ENCODE measurements at regions not wholly inside any gene's neighbourhood (a gene's known extent, or its start where the extent isn't known, plus 50 kb on each side); places are given as distances from the start of the nearest gene placed in this dataset.
A peak's percentile ranks its signal among the peaks of the same experiment; 100 is the strongest.

DNA sequence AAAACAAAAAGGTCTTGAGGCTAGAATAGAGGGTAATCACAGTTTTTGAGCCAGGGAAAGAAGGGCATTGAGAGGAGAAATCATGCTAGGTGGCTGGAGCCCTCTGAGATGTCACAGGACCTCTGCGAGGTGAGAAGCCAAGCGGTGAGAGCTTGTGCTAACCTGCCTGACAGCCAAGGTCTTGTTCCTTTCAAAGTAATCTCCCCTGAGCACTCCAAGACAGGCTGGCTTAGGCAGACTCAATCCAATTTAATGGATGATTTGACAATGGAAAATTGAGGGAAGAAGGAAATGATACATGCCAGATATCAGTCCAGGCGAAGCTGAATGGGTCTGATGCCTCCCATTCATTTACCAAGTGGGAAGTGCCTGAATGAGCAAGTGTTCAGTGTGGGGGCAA, 311.9 kb upstream of the PTBP2 start:
- H3K79me2 ChIP-seq (ENCODE audit: insufficient read depth) = no peaks in the 10 kb centered on the region
- H3K27ac ChIP-seq = no peak overlapping the region
- H3K4me3 ChIP-seq = no peak overlapping the region
- no peaks in the 10 kb centered on the region for H3K4me1 ChIP-seq (ENCODE audit: insufficient read depth)
- no peaks in the 10 kb centered on the region for H4K20me1 ChIP-seq (ENCODE audit: insufficient read depth)
- TF ChIP-seq EZH2 (IDR thresholded peaks at IDR 0.05; ENCODE audit: insufficient read depth, poor library complexity, severe bottlenecking) (no peak), EZH2phosphoT487 (IDR thresholded peaks at IDR 0.05; ENCODE audit: insufficient read depth, low read depth) (no peak)
- H3K9me3 ChIP-seq (ENCODE audit: low read depth) = no peaks in the 10 kb centered on the region
- DNase-seq = no peak
- WGBS, 2 experiments (ENCODE audit: low coverage in 1 of 2, low lambda C conversion rate in 2 of 2, missing lambda C conversion rate in 2 of 2) = 97 to 98% methylated on average over 3 of the region's 3 CpGs
- no peaks in the 10 kb centered on the region for H3K9me2 ChIP-seq (ENCODE audit: insufficient read depth)
- no peak overlapping the region for H3K4me2 ChIP-seq (ENCODE audit: unreplicated experiment)
- no peaks in the 10 kb centered on the region for H3F3A ChIP-seq (ENCODE audit: insufficient read depth)
- H3K27me3 ChIP-seq (replicated peaks; ENCODE audit: insufficient read depth) = no peaks in the 10 kb centered on the region
- no peak overlapping the region for H2AFZ ChIP-seq
- no peak overlapping the region for H3K9ac ChIP-seq
- in situ Hi-C loops (cut with MboI) = no loop called here
- H3K36me3 ChIP-seq (ENCODE audit: low read depth) = no peaks in the 10 kb centered on the region

DNA sequence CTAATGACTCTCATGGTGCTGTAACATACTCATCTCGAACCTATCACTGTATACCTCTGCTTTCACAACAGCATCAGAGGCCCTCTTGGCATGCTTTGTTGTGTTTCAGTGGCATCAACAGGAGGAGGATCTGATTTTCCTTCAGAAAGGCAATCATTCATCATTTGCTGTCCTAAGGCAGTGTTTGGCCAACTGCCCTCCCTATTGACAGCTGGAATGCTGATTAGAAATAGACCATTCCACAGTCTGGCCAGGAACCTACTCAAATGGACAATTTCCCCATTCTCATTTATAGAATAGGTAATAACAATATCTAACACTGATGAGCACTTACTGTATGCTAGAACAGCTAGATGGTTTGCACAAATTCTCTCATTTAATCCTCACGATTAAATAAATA, 310.6 kb upstream of the PTBP2 start:
- TF ChIP-seq EZH2phosphoT487 (IDR thresholded peaks at IDR 0.05; ENCODE audit: insufficient read depth, low read depth) (no peak), EZH2 (IDR thresholded peaks at IDR 0.05; ENCODE audit: insufficient read depth, poor library complexity, severe bottlenecking) (no peak)
- in situ Hi-C loops (cut with MboI) = no loop called here
- no peaks in the 10 kb centered on the region for H3K36me3 ChIP-seq (ENCODE audit: low read depth)
- 90 to 99% methylated on average over 2 of the region's 2 CpGs for WGBS, 2 experiments (ENCODE audit: low coverage in 1 of 2, low lambda C conversion rate in 2 of 2, missing lambda C conversion rate in 2 of 2)
- H3K79me2 ChIP-seq (ENCODE audit: insufficient read depth) = no peaks in the 10 kb centered on the region
- H3K27me3 ChIP-seq (replicated peaks; ENCODE audit: insufficient read depth) = no peaks in the 10 kb centered on the region
- H3K9ac ChIP-seq = no peak overlapping the region
- no peak overlapping the region for H3K27ac ChIP-seq
- no peak overlapping the region for H3K4me2 ChIP-seq (ENCODE audit: unreplicated experiment)
- H3F3A ChIP-seq (ENCODE audit: insufficient read depth) = no peaks in the 10 kb centered on the region
- H3K4me1 ChIP-seq (ENCODE audit: insufficient read depth) = no peaks in the 10 kb centered on the region
- H3K4me3 ChIP-seq = no peak overlapping the region
- no peaks in the 10 kb centered on the region for H4K20me1 ChIP-seq (ENCODE audit: insufficient read depth)
- DNase-seq = no peak
- no peaks in the 10 kb centered on the region for H3K9me2 ChIP-seq (ENCODE audit: insufficient read depth)
- no peak overlapping the region for H2AFZ ChIP-seq
- no peaks in the 10 kb centered on the region for H3K9me3 ChIP-seq (ENCODE audit: low read depth)

DNA sequence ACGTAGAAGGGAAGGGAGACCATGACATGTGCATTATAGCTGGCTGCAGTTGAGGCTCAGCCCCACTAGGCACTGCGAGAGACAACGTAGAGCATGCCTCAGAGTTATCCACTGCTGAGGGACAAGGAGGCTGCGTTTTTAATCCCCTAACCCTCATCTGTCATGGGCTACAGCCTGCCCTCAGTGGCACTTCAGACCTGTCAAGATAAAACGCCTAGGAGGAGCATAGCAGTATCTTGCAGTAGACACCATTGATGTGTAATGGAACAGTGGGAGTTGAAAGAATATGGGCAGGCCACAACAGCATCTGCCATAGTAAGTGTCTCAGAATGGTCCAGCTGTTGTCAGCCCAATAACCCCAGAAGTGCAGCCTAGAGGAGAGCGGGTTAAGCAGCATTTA, 307.0 kb upstream of the PTBP2 start:
- Histone ChIP-seq H3K27ac (no peak overlapping the region), H4K20me1 (ENCODE audit: insufficient read depth) (no peaks in the 10 kb centered on the region), H3F3A (ENCODE audit: insufficient read depth) (peaks cover 17% of the 10 kb centered on the region), H2AFZ (no peak overlapping the region), H3K27me3 (replicated peaks; ENCODE audit: insufficient read depth) (no peaks in the 10 kb centered on the region), H3K9me2 (ENCODE audit: insufficient read depth) (no peaks in the 10 kb centered on the region), H3K36me3 (ENCODE audit: low read depth) (no peaks in the 10 kb centered on the region), H3K9me3 (ENCODE audit: low read depth) (no peaks in the 10 kb centered on the region), H3K4me2 (ENCODE audit: unreplicated experiment) (no peak overlapping the region), H3K4me3 (no peak overlapping the region), H3K79me2 (ENCODE audit: insufficient read depth) (no peaks in the 10 kb centered on the region), H3K4me1 (ENCODE audit: insufficient read depth) (peaks cover 12% of the 10 kb centered on the region), H3K9ac (no peak overlapping the region)
- in situ Hi-C loops (cut with MboI) = no loop called here
- TF ChIP-seq EZH2phosphoT487 (IDR thresholded peaks at IDR 0.05; ENCODE audit: insufficient read depth, low read depth) (no peak), EZH2 (IDR thresholded peaks at IDR 0.05; ENCODE audit: insufficient read depth, poor library complexity, severe bottlenecking) (no peak)
- WGBS, 2 experiments (ENCODE audit: low coverage in 1 of 2, low lambda C conversion rate in 2 of 2, missing lambda C conversion rate in 2 of 2) = 98% methylated on average over 6 of the region's 6 CpGs
- DNase-seq = no peak

DNA sequence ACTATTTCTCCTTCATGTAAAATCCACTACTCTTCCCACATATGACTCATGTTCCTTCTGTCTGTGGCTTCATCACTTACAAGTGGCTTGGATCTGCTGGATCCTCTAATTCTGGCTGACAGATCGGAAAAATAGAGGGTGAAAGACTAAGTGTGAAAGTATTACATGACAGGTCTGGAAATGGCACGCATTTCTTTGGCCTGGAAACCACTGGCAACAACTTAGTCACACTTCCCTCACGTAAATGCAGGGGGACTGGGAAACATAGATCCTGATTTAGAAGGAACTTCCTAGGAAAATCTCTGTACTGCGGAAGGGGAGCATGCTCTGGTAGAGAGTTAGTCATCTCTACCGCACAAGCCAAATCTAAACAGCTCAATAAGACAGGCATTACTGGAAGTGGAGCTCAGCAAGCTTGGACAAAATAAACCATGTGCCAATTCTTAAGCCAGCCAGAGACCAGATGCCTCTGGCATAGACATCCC, 305.4 kb upstream of the PTBP2 start:
- H3K4me3 ChIP-seq = peak overlapping the region; percentile 21
- H3K4me2 ChIP-seq (ENCODE audit: unreplicated experiment) = peak overlapping the region; percentile 46
- peak; percentile 100 for TF ChIP-seq EZH2phosphoT487 (IDR thresholded peaks at IDR 0.05; ENCODE audit: insufficient read depth, low read depth)
- no peak for TF ChIP-seq EZH2 (IDR thresholded peaks at IDR 0.05; ENCODE audit: insufficient read depth, poor library complexity, severe bottlenecking)
- H4K20me1 ChIP-seq (ENCODE audit: insufficient read depth) = no peaks in the 10 kb centered on the region
- no peaks in the 10 kb centered on the region for H3K36me3 ChIP-seq (ENCODE audit: low read depth)
- in situ Hi-C loops (cut with MboI) = no loop called here
- no peaks in the 10 kb centered on the region for H3K9me3 ChIP-seq (ENCODE audit: low read depth)
- H3K27me3 ChIP-seq (replicated peaks; ENCODE audit: insufficient read depth) = no peaks in the 10 kb centered on the region
- WGBS, 2 experiments (ENCODE audit: low coverage in 1 of 2, low lambda C conversion rate in 2 of 2, missing lambda C conversion rate in 2 of 2) = 0 to 3% methylated on average over 5 of the region's 5 CpGs
- peak overlapping the region; percentile 70 for H3K27ac ChIP-seq
- DNase-seq = peak; percentile 97
- peaks cover 12% of the 10 kb centered on the region for H3K4me1 ChIP-seq (ENCODE audit: insufficient read depth)
- no peaks in the 10 kb centered on the region for H3K79me2 ChIP-seq (ENCODE audit: insufficient read depth)
- H3F3A ChIP-seq (ENCODE audit: insufficient read depth) = peaks cover 17% of the 10 kb centered on the region
- H3K9me2 ChIP-seq (ENCODE audit: insufficient read depth) = no peaks in the 10 kb centered on the region
- H3K9ac ChIP-seq = peak overlapping the region; percentile 40
- no peak overlapping the region for H2AFZ ChIP-seq
